Common myeloid progenitor, CD34-positive (primary cell): ENCODE measurements at regions not wholly inside any gene's neighbourhood (a gene's known extent, or its start where the extent isn't known, plus 50 kb on each side); places are given as distances from the start of the nearest gene placed in this dataset.

Source experiments
- CTCF ChIA-PET: fragments of 350-600 bp; sonication (Branson Sonifier 250); formaldehyde crosslinking; loops from one replicate; lab custom pipeline; 2021; ENCODE audit warnings: antibody characterized with exemption; lab: Charles Lee
- POLR2A ChIA-PET: fragments of 350-600 bp; sonication (Branson Sonifier 250); formaldehyde crosslinking; loops from one replicate; lab custom pipeline; 2021; ENCODE audit warnings: antibody characterized with exemption; lab: Charles Lee
- DNase-seq, 3 donors: peaks; one replicate each; pipeline versions ENCODE4 v3.0.0 to v3.0.0-alpha.2; 2013
- H3K27ac ChIP-seq, 2 experiments: 1 replicate in 1 of 2; 2 replicates in 1 of 2; pipeline ENCODE4 v1.7.0; 2013; ENCODE audit warnings: inconsistent platforms in 2 of 2, low read length in 2 of 2, mild to moderate bottlenecking in 2 of 2, low read depth in 1 of 2, moderate library complexity in 1 of 2; ENCODE audit not compliant: severe bottlenecking in 2 of 2, insufficient read depth in 1 of 2, poor library complexity in 1 of 2
- H3K27me3 ChIP-seq, 5 experiments: replicated peaks in 2 of 5; 1 replicate in 3 of 5; 2 replicates in 2 of 5; pipeline versions ENCODE4 v1.6.1 to v1.7.0; 2013; ENCODE audit warnings: low read length in 4 of 5, mild to moderate bottlenecking in 2 of 5, moderate library complexity in 2 of 5, inconsistent platforms in 1 of 5; ENCODE audit not compliant: insufficient read depth in 5 of 5, control insufficient read depth in 4 of 5
- H3K36me3 ChIP-seq, 4 experiments: 1 replicate in 2 of 4; 2 replicates in 2 of 4; pipeline versions ENCODE4 v1.6.1 to v1.7.0; 2013; ENCODE audit warnings: low read length in 3 of 4, control low read depth in 1 of 4, mild to moderate bottlenecking in 1 of 4; ENCODE audit not compliant: control insufficient read depth in 4 of 4, insufficient read depth in 4 of 4
- H3K4me1 ChIP-seq, 4 experiments: 1 replicate in 3 of 4; 2 replicates in 1 of 4; pipeline versions ENCODE4 v1.6.1 to v1.7.1; 2013; ENCODE audit warnings: low read length in 3 of 4, mild to moderate bottlenecking in 3 of 4, control low read depth in 1 of 4, inconsistent platforms in 1 of 4, moderate library complexity in 1 of 4; ENCODE audit not compliant: control insufficient read depth in 4 of 4, insufficient read depth in 4 of 4; ENCODE audit errors: control extremely low read depth in 1 of 4
- H3K4me3 ChIP-seq, 7 experiments: 1 replicate in 4 of 7; 2 replicates in 3 of 7; pipeline versions ENCODE4 v1.5.1 to v1.7.0; 2013; ENCODE audit warnings: mild to moderate bottlenecking in 7 of 7, low read length in 6 of 7, moderate library complexity in 6 of 7, inconsistent platforms in 2 of 7, low read depth in 2 of 7, control low read depth in 1 of 7; ENCODE audit not compliant: insufficient read depth in 4 of 7, control insufficient read depth in 1 of 7; ENCODE audit errors: extremely low read depth in 1 of 7
- H3K9me3 ChIP-seq, 5 experiments: 1 replicate in 4 of 5; 2 replicates in 1 of 5; pipeline versions ENCODE4 v1.6.1 to v1.7.1; 2013; ENCODE audit warnings: low read length in 4 of 5, mild to moderate bottlenecking in 2 of 5, inconsistent platforms in 1 of 5, low read depth in 1 of 5, moderate library complexity in 1 of 5; ENCODE audit not compliant: control insufficient read depth in 4 of 5, insufficient read depth in 2 of 5; ENCODE audit errors: control extremely low read depth in 1 of 5
- WGBS: methylation state at CpG from one replicate; pipeline ENCODE4 v1.1.5; 2013; ENCODE audit not compliant: insufficient coverage; 5-methylcytosine and 5-hydroxymethylcytosine counted together

DNA sequence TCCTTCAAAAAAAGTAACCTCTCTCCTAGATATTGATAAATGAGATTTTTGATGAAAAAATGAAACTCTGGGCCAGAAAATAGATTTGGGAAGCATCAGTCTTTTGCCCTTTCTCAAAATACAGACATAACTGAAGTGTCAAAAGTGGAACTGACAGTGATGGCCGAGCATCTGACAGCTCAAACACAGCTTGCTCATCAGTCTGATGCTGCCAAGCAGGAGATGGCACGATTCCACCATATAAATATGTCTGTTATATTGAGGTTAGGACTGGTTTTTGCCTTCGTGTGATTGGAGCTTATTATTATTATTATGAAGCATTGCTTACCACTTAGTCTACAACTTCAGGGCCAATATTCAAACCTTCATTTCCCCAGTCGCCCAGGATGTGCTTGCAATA lies 152.6 kb upstream of the EPHA3 start:
- H3K27ac ChIP-seq, result no peak overlapping the region
- H3K27me3 ChIP-seq, result no peaks in the 10 kb centered on the region
- WGBS, result no CpG with 5 or more reads among the region's 4 CpGs
- no peaks in the 10 kb centered on the region for H3K4me1 ChIP-seq
- no peaks in the 10 kb centered on the region for H3K36me3 ChIP-seq
- H3K9me3 ChIP-seq, result peaks cover 0 to 1% (median 0%) of the 10 kb centered on the region in 5 experiments
- DNase-seq, result no peak
- POLR2A ChIA-PET, result no interaction called here
- CTCF ChIA-PET, result no interaction called here
- H3K4me3 ChIP-seq, result no peak overlapping the region

DNA sequence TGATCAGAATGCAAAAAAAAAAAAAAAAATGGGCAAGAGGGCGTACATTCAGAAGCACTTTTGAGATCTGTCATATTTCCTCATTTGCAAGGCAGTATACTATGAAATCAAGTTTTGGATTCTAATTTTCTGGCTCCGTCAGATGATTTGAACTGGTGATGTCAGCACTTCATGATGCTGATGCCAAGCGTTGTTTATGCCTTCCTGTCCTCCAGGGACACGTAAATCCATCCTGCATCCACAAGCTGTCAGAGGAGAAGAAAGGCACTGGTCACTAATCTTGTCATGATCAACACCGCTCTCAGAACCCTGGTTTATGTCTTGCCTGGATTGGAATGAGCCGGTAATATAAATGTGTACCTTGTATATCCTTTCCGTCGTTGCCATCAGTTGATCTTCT lies 152.1 kb upstream of the EPHA3 start:
- Histone ChIP-seq H3K36me3 (no peaks in the 10 kb centered on the region), H3K9me3 (peaks cover 0 to 1% (median 0%) of the 10 kb centered on the region in 5 experiments), H3K27me3 (no peaks in the 10 kb centered on the region), H3K27ac (no peak overlapping the region), H3K4me3 (no peak overlapping the region), H3K4me1 (no peaks in the 10 kb centered on the region)
- ChIA-PET CTCF (no interaction called here), POLR2A (no interaction called here)
- no peak for DNase-seq
- WGBS, result 100% methylated on average over 3 of the region's 8 CpGs

DNA sequence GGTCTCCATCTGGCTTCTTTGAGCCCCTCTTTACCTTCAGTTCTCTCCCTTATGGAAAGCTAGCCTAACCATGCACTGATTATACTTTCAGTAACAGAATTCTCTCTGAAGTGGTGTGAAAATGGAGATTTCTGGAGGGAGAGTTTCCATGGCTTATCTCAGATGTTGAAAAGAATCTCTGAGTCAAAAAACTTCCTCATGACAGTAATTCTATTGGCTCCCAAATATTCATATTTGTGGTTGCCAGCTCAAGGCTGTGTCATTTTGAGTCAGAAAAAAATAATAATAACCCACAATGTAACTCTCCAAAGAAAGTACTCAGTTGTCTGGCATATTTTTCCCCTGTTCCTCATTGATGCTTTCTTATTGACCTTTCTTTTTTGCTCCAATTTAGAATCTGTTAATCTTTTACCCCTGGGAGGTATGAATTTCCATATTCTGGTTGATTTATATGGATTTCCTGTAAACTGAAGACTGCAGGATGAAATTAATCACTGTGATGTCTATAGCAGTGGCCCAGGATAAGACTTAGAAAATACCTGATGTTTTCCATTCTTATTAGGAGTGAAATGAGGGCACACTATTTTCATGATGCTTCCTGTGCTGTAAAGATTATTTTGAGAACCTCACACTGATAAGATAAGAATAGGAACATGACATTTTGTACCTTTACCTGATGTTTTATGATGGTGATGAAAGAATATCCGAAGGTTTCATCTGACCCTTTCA lies 149.5 kb upstream of the EPHA3 start:
- 0% methylated on average over 1 of the region's 1 CpG for WGBS
- Histone ChIP-seq H3K36me3 (no peaks in the 10 kb centered on the region), H3K4me1 (no peaks in the 10 kb centered on the region), H3K4me3 (no peak overlapping the region), H3K27ac (no peak overlapping the region), H3K9me3 (peaks cover 0 to 1% (median 0%) of the 10 kb centered on the region in 5 experiments), H3K27me3 (no peaks in the 10 kb centered on the region)
- no peak for DNase-seq
- ChIA-PET POLR2A (no interaction called here), CTCF (no interaction called here)

DNA sequence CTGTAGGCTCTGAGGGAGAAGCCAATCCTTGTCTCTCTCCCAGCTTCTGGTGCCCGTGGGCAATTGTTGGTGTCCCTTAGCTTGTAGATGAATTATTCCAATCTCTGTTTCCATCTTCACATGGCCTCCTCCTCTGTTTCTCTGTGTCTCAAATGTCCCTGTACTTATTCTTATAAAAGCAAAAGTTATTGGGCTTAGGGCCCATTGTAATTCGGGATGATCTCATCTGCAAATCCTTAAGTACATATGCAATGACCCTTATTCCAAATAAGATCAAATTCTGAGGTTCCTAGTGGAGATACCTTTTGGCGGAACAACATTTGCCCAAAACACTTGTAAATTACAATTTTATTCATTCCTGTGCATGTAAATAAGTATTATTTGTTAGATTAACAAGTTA lies 147.4 kb upstream of the EPHA3 start:
- no peak overlapping the region for H3K4me3 ChIP-seq
- ChIA-PET POLR2A (no interaction called here), CTCF (no interaction called here)
- no peaks in the 10 kb centered on the region for H3K4me1 ChIP-seq
- H3K27ac ChIP-seq, result no peak overlapping the region
- no peaks in the 10 kb centered on the region for H3K36me3 ChIP-seq
- H3K27me3 ChIP-seq, result no peaks in the 10 kb centered on the region
- 100% methylated on average over 1 of the region's 3 CpGs for WGBS
- no peak for DNase-seq
- peaks cover 0 to 1% (median 0%) of the 10 kb centered on the region in 5 experiments for H3K9me3 ChIP-seq

DNA sequence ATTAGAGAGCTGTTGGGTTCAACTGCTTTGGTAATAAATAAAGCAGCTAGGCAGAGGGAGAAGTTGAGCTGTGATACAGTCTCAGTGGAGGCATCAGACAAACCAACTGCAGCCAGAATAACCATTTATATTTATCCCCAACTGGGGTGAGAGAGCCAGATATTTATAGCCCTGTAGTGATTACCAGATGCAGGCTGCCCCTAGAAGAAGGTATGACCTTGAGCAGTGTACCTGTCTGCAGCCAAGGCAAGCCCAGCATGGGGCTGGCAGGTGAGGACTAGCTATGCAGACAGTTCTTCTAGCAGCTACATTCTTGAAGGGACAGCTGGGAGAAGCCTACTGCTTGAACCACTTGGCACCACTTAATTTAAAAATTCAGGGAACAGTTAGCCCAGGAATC lies 144.4 kb upstream of the EPHA3 start:
- Histone ChIP-seq H3K27me3 (no peaks in the 10 kb centered on the region), H3K27ac (no peak overlapping the region), H3K9me3 (no peaks in the 10 kb centered on the region), H3K36me3 (no peaks in the 10 kb centered on the region), H3K4me1 (no peaks in the 10 kb centered on the region), H3K4me3 (no peak overlapping the region)
- ChIA-PET CTCF (no interaction called here), POLR2A (no interaction called here)
- DNase-seq, result no peak

DNA sequence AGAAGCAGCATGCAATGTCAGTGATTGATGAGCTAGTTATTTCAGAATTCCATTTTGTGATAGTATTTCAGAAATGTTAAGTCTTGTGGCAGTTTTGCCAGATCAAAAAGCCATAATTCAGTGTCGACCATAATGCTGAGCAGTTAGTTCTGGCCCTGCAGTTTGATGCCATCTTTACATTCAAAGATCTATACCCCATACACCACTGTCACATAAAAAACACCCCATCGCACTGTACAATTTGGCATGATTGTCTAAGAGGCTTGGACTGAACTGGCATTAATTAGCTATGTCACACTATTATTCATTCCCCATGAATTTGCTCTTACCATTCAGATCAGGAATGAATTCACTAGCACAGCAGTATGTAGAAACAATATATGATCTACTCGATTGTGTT lies 127.7 kb upstream of the EPHA3 start:
- DNase-seq, result no peak
- H3K27me3 ChIP-seq, result no peaks in the 10 kb centered on the region
- no peaks in the 10 kb centered on the region for H3K4me1 ChIP-seq
- H3K4me3 ChIP-seq, result no peak overlapping the region
- no peaks in the 10 kb centered on the region for H3K36me3 ChIP-seq
- ChIA-PET CTCF (no interaction called here), POLR2A (no interaction called here)
- no peak overlapping the region for H3K27ac ChIP-seq
- 94% methylated on average over 3 of the region's 3 CpGs for WGBS
- H3K9me3 ChIP-seq, result no peaks in the 10 kb centered on the region

DNA sequence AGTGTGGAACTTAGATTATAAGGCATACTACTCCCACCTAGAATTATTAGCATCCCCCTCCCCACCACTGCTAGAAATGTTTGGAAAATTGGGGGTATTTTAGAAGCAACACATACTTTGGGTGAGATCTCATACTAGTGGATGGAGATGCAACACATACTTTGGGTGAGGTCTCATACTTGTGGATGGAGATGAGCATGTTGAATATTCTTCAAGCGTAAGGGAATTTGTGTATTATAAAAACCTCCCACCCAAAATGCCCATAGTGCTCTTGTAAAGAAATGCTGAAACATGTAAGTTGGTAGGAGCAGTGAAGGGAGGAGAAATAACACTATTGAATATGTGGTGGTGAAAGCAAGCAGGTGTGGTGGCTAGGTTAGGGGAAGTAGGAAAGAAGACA lies 124.0 kb upstream of the EPHA3 start:
- Histone ChIP-seq H3K9me3 (no peaks in the 10 kb centered on the region), H3K36me3 (no peaks in the 10 kb centered on the region), H3K27ac (no peak overlapping the region), H3K4me1 (no peaks in the 10 kb centered on the region), H3K4me3 (no peak overlapping the region), H3K27me3 (no peaks in the 10 kb centered on the region)
- no CpG with 5 or more reads among the region's 1 CpG for WGBS
- ChIA-PET CTCF (no interaction called here), POLR2A (no interaction called here)
- no peak for DNase-seq
